Effector memory CD4-positive, alpha-beta T cell (primary cell): ENCODE measurements at regions not wholly inside any gene's neighbourhood (a gene's known extent, or its start where the extent isn't known, plus 50 kb on each side); places are given as distances from the start of the nearest gene placed in this dataset.

Experiments
- DNase-seq, 3 donors: peaks; one replicate each; pipeline ENCODE4 v3.0.0-alpha.2; 2020
- H3K27ac ChIP-seq: 2 replicates; pipeline ENCODE4 v1.7.0; 2013; ENCODE audit warnings: mild to moderate bottlenecking, low read length, moderate library complexity; ENCODE audit not compliant: insufficient read depth, poor library complexity, severe bottlenecking
- H3K27me3 ChIP-seq: replicated peaks from 2 replicates; pipeline ENCODE4 v1.7.0; 2013; ENCODE audit warnings: mild to moderate bottlenecking, low read length; ENCODE audit not compliant: insufficient read depth, control insufficient read depth, poor library complexity, severe bottlenecking
- H3K36me3 ChIP-seq: 2 replicates; pipeline ENCODE4 v1.7.0; 2013; ENCODE audit warnings: mild to moderate bottlenecking, low read length, moderate library complexity; ENCODE audit not compliant: control insufficient read depth, insufficient read depth
- H3K4me1 ChIP-seq: 2 replicates; pipeline ENCODE4 v1.7.0; 2013; ENCODE audit warnings: low read length, mild to moderate bottlenecking; ENCODE audit not compliant: control insufficient read depth, insufficient read depth, poor library complexity, severe bottlenecking
- H3K4me3 ChIP-seq: 2 replicates; pipeline ENCODE4 v1.7.0; 2013; ENCODE audit warnings: low read length, low read depth, mild to moderate bottlenecking; ENCODE audit not compliant: insufficient read depth, poor library complexity, severe bottlenecking
- H3K9me3 ChIP-seq: 2 replicates; pipeline ENCODE4 v1.7.0; 2013; ENCODE audit warnings: mild to moderate bottlenecking, low read length, moderate library complexity; ENCODE audit not compliant: control insufficient read depth

- Histone ChIP-seq H3K9me3 (no peaks in the 10 kb centered on the region), H3K4me1 (no peaks in the 10 kb centered on the region), H3K27ac (no peak overlapping the region), H3K27me3 (no peaks in the 10 kb centered on the region), H3K4me3 (no peak overlapping the region), H3K36me3 (no peaks in the 10 kb centered on the region)
- no peak for DNase-seq
Measured at GRCh38 chr2:120897399-120897798, 161.7 kb downstream of the GLI2 start.

GRCh38 chr2:120898496-120898895 lies 162.8 kb downstream of the GLI2 start:
- no peak overlapping the region for H3K4me3 ChIP-seq
- no peak for DNase-seq
- no peaks in the 10 kb centered on the region for H3K9me3 ChIP-seq
- no peaks in the 10 kb centered on the region for H3K36me3 ChIP-seq
- no peaks in the 10 kb centered on the region for H3K4me1 ChIP-seq
- no peaks in the 10 kb centered on the region for H3K27me3 ChIP-seq
- no peak overlapping the region for H3K27ac ChIP-seq

- Histone ChIP-seq H3K4me1 (no peaks in the 10 kb centered on the region), H3K36me3 (no peaks in the 10 kb centered on the region), H3K27ac (no peak overlapping the region), H3K27me3 (no peaks in the 10 kb centered on the region), H3K9me3 (no peaks in the 10 kb centered on the region), H3K4me3 (no peak overlapping the region)
- DNase-seq = no peak
Measured at GRCh38 chr2:120898961-120899750, 163.5 kb downstream of the GLI2 start.

- H3K27me3 ChIP-seq = no peaks in the 10 kb centered on the region
- no peak for DNase-seq
- H3K27ac ChIP-seq = no peak overlapping the region
- H3K9me3 ChIP-seq = no peaks in the 10 kb centered on the region
- no peaks in the 10 kb centered on the region for H3K4me1 ChIP-seq
- H3K36me3 ChIP-seq = no peaks in the 10 kb centered on the region
- H3K4me3 ChIP-seq = no peak overlapping the region
Measured at GRCh38 chr2:120899771-120900170, 164.1 kb downstream of the GLI2 start.

- Histone ChIP-seq H3K4me3 (no peak overlapping the region), H3K9me3 (no peaks in the 10 kb centered on the region), H3K27ac (no peak overlapping the region), H3K27me3 (no peaks in the 10 kb centered on the region), H3K4me1 (no peaks in the 10 kb centered on the region), H3K36me3 (no peaks in the 10 kb centered on the region)
- no peak for DNase-seq
Measured at GRCh38 chr2:120901201-120901600, 165.5 kb downstream of the GLI2 start.

DNA sequence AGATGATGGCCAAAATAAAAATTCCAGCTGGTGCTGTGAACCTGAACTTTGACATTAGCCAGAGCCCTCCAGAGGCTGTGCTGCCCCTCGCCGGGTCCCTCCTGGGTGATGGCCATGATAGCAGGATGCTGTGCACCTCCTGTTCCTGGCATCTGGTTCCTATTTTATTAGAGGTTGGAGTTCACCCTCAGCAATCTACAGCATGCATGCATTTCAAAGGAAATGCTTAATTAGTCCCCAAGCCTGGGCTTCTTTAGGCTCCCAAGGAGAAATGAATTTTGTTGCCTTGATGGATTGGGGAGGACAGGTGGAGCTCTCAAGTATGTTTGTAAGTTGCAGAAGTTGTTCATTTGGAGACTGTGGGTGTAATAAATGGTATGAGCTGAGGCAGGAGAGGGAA lies 166.9 kb downstream of the GLI2 start:
- Histone ChIP-seq H3K4me3 (no peak overlapping the region), H3K36me3 (no peaks in the 10 kb centered on the region), H3K4me1 (no peaks in the 10 kb centered on the region), H3K27ac (no peak overlapping the region), H3K27me3 (no peaks in the 10 kb centered on the region), H3K9me3 (no peaks in the 10 kb centered on the region)
- no peak for DNase-seq

DNA sequence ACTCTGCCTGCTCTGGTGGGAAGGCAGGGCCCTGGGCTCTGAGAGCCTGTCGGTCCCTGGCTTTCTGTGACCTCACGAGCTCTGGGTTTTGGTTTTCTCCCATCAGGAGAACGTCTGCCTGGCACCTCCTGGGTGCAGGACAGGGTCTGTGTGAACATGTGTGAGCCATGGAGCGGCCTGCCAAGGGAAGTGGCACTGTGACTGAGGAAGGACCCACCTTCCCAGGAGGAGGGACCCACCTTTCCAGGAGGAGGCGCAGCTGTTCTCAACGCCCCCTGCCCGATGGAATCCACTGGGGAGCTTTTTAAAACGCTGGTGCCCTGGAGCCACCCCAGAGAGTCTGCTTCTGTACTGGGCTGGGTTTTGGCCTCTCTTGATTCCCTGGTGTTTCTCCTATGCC lies 168.7 kb downstream of the GLI2 start:
- H3K9me3 ChIP-seq = no peaks in the 10 kb centered on the region
- DNase-seq = no peak
- H3K4me3 ChIP-seq = no peak overlapping the region
- H3K4me1 ChIP-seq = no peaks in the 10 kb centered on the region
- H3K36me3 ChIP-seq = no peaks in the 10 kb centered on the region
- no peaks in the 10 kb centered on the region for H3K27me3 ChIP-seq
- no peak overlapping the region for H3K27ac ChIP-seq

GRCh38 chr2:120904830-120905234 lies 169.2 kb downstream of the GLI2 start:
- no peak overlapping the region for H3K4me3 ChIP-seq
- no peaks in the 10 kb centered on the region for H3K4me1 ChIP-seq
- no peak for DNase-seq
- H3K27me3 ChIP-seq = no peaks in the 10 kb centered on the region
- H3K27ac ChIP-seq = no peak overlapping the region
- no peaks in the 10 kb centered on the region for H3K9me3 ChIP-seq
- H3K36me3 ChIP-seq = no peaks in the 10 kb centered on the region

DNA sequence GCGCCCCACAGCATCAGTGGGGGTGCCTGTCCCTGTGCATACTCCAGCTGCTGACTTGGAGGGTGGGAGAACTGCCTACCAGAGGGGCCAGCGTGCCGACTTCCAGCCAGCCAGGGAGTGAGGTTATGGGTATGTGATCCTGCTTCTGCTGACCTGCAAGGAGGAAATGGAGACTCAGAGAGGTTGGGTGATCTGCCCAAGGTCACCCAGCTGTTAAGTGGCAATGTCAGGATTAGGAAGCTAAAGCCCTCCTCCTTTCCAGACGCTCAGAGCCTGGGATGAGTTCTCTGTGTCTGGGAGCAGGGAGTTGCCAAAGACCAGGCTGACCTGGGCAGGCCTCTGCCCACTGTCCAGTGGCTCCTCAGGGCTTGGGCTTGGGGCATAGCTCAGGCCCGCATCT lies 169.6 kb downstream of the GLI2 start:
- Histone ChIP-seq H3K9me3 (no peaks in the 10 kb centered on the region), H3K4me1 (no peaks in the 10 kb centered on the region), H3K27ac (no peak overlapping the region), H3K36me3 (no peaks in the 10 kb centered on the region), H3K27me3 (no peaks in the 10 kb centered on the region), H3K4me3 (no peak overlapping the region)
- DNase-seq = no peak

- H3K27me3 ChIP-seq = no peaks in the 10 kb centered on the region
- H3K4me1 ChIP-seq = no peaks in the 10 kb centered on the region
Measured at GRCh38 chr2:120905824-120906571, 170.3 kb downstream of the GLI2 start.

More at GRCh38 chr2:120905824-120906571, 170.3 kb downstream of the GLI2 start:
- Histone ChIP-seq H3K9me3 (no peaks in the 10 kb centered on the region), H3K36me3 (no peaks in the 10 kb centered on the region), H3K27ac (no peak overlapping the region), H3K4me3 (no peak overlapping the region)
- no peak for DNase-seq
